GM19468 (cell line): ENCODE measurements at regions not wholly inside any gene's neighbourhood (a gene's known extent, or its start where the extent isn't known, plus 50 kb on each side); places are given as distances from the start of the nearest gene placed in this dataset.

ENCODE experiments used
- ATAC-seq: cut with Tn5 transposase; IDR thresholded peaks from one replicate; pipeline ENCODE4 v1.9.1; 2021; ENCODE audit warnings: mild to moderate bottlenecking, moderate library complexity, moderate number of reproducible peaks; ENCODE audit not compliant: unreplicated experiment; ENCODE audit errors: extremely low read depth

DNA sequence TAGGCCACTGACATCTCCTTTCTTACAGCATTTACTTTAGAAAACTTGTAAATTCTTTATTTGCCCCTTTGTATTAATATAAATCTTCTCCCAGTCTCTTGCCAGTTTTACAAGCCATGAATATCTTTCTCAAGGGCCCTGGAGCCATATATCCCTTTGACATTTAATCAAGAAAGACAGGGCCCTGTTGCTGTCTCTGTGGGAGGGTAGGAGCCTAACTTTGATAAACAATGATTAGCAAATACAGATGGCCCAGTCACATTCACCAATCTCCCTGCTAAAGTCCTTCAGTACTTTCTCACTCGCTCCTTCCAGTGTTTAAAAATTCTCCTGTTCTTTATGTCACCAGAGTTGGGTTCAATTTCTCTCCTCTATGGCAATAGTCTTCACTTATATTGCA is 479.8 kb upstream of the USP15 start:
- ATAC-seq, result no peak

DNA sequence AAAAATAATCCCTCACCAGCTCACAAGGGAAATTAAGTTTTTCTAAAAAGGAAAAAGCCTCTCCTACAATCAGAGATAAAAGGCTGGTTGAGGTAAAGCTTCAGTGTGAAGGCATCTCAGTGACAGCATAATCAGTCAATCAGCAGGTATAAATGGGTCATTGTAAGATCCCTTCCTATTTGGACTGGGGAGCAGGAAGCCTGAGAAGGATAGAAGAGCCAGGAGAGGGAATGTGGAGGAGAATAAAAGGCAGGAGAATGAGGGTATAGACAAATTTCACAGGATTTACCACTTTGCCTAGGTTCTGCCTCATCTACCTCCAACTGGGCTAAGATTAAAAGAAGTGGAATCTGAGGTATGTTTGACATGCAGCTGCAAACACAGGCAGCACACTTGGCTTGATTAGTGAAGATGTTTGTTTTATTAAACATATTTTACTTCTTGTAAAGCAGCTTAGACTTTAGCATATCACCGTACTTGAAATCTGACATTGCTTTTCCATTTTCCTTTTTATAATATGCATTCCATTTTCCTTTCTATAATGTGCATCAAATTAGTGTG is 479.1 kb upstream of the USP15 start:
- no peak for ATAC-seq

DNA sequence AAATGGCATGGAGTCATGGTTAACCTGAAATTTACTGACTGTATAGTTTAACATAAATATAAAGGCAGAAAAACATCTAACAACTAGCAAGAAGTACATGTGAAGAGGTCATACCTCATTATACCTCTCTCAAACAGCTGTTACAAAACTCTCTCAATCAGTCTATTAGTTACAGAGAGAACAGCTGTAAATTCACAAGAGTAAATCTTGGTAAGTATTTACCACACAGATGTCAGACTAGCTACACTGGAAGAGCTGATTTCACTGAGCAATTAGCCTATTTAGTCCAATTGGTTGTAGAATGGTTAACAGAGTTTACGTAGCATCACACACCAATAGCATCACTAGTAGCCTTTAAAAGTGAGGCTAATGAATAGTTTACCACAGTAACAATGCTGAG is 463.4 kb upstream of the USP15 start:
- ATAC-seq, result no peak

DNA sequence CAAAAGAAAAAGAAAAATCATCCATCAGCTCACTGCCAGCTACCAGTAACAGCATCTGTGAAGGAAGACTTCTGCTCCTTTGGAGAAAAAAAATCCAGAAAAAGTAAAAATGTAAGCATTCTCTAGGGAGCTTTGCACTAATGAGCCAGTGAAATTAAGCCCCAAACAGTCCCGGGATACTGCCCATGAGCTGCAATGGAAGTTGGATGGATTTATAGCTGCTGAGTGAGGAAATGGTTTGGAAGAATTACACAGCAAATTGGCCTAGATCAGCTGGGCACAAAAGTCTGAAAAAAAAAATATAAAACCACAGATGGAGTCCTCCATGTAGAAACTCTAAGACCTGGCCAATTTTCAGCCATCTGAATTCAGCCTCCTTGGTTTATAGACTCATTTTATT is 462.9 kb upstream of the USP15 start:
- ATAC-seq, result no peak

DNA sequence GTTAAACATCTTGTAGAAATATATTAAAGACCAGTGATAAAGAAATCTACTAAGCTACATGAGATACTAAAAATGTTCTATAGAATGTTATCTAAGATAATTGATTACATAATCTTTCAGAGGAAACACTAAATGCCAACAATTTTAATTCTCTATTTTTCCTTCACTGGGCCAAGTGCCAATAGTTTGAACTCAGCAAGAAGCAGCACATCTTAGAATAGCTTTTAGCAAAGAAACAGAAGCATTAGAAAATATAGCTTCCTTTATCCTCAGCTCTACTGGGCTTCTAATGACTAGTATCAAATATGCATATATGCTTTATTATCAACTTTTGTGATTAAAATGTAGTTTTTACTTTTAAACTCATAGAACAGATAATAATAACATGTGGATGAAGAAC is 461.4 kb upstream of the USP15 start:
- no peak for ATAC-seq

DNA sequence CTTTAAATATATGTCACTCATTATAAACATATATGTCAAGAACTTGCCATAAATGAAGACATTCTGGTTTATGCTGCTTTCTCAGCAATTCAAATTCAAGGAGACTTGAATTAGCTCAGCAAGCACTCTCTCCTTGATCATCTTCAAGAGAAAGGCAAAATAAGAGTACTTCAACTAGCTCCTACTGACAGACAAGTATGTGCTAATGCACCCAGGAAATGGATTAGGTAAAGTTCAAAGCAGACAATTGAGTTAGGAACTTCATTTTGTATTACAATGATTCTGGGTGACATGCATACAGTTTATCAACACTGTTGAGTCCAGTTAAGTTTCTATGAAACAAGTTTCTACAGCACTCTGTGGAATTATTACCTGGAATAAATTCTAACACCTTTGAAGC is 455.9 kb upstream of the USP15 start:
- no peak for ATAC-seq

DNA sequence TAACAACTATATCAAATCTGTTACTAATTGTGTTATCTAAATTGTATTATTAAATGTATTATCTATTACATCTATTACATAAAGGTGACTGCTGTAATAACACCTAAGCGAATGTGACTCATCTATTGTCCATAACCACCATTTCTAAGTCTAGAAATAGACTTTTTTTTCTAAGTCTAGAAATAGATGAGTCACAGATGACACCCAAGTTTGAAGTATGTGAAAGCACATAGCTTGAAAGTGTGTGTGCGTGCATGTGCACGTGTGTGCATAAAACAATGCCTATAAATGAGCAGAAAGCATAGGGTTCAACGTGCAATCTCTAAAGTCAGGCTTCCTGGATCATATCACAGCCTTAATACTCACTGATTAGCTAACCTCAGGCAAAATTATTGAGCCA is 451.3 kb upstream of the USP15 start:
- ATAC-seq, result no peak

DNA sequence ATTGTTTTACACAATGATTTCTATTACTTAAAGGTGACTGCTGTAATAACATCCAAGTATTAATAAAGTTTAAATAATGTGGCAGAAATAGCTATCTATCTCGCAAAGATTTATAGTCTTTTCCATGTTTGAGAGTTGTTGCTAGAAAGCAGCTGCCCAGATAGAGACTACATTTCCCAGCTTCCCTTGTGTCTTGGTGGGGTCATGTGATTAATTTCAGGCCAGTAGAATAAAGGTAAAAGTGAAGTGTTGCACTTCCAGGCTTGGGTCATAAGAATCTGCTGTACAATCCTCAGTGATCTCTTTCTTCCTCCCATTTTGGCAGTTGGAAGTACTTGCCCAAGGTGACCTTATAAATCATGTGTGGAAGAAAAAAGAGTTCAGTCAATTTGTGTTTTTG is 449.7 kb upstream of the USP15 start:
- ATAC-seq, result no peak

DNA sequence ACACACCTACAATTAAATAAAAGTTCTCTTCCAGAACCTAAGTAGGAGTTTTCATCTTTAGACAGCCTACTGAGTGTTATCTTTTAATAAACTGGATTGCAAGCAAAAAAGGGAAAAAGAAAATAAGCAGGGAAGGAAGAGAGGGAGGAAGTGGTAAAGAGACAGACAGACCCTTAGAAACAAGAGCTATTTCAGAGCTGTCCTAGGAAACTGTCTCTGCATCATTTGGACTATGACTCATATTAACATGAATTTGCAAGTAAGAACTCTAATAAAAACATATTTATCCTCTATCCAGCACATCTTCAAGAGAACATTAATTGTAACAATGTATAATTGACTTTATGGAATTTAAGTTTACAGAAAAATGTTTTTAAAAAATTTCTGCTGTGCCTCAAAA is 438.8 kb upstream of the USP15 start:
- no peak for ATAC-seq

DNA sequence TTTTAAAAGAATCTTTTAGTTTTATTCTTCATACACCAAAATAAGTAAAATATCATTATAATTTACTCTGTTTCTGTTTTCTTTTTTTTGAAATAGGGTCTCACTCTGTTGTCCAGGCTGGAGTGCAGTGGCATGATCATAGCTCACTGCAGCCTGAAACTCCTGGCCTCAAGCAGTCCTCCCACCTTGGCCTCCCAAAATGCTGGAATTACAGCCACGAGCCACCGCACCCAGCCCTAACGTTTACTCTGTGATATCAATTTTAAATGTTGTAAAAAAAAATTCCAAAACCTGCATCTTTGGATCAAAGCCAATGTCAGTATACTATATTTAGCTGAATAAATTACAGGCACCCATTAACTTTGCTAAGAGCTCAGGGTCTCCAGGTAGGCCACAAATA is 437.1 kb upstream of the USP15 start:
- ATAC-seq, result no peak

DNA sequence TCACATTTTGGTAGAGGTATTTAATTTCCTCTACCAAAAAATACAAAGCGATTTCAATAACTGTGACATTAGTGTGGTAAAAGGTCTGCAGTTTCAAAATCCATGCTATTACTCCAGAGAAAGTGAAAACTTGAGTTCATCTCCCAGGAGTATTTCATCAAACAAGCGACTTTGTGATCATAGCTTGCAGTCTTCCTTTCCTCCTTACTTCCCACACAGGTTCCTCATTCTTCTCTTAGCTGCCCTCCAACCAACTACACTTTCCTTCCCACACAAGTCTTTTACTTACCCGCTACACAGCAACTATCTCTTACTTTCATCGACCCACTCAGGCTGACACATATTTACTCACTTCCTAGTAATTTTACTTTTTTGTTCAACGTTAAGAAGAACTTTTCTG is 413.4 kb upstream of the USP15 start:
- ATAC-seq, result no peak

DNA sequence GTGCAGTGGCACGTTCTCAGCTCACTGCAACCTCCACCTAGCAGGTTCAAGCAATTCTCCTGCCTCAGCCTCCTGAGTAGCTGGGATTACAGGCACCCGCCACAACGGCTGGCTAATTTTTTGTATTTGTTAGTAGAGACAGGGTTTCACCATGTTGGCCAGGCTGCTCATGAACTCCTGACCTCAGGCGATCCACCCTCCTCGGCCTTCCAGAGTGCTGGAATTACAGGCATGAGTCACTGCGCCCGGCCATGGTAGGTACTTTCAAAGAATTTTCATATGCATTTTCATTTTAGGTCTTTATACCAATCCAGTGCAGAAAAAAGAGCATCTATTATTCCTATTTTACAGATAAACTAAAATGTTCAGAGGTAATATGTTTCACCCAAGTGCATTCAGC is 411.3 kb upstream of the USP15 start:
- no peak for ATAC-seq

DNA sequence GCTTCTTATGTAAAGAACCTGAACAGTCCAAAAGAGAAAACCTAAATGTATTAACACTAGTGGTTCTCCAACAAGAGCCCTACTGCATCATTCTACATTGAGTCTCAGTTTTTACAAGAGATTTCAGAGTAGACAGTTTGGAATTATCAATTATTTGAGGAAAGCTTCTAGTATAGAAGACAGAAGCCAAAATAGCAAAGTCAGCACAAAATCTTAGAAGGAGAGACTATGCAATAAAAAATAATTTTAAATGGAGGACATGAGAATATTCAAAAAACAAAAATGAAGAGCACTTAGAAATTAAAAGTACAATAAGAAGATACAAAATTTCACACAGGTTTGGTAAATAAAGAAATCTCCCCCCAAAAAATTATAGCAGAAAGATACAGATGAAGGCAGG is 406.3 kb upstream of the USP15 start:
- ATAC-seq, result no peak

DNA sequence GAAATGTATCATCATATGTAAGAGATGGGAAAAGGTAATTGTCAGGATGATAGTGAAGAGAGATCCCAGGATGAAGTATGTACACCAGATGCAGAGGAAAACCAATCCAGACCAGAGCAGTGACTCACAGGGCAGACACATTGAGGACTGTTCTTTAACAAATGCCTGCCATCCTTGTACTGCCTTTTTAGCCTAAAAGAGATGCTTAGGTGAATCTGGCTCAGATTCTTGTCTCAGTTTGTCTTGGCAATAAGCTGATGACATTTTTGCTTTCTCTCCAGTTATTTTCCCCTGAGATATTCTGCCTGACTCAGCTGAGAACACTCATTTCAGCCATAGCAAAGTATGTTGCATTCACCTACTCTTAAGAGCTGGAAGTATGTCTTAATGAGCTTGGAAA is 405.3 kb upstream of the USP15 start:
- no peak for ATAC-seq

DNA sequence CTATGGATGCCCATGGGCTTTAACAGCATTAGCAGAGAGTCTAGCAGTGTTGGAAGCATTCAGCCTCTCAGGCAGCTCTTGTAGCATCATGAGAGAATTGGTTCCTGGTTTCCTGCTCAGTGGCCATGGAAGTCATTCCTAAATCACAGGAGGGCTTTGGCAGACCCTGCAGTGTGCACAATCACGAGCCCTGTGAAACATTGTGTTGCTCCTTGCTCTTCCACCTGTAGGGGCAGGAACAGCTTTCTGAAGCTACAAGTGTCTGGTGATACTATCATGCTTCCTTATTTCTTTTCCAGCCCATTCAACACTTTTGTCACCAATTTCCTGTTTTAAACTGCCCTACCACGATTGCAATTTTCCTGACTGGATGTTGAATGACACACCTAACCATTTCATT is 402.2 kb upstream of the USP15 start:
- no peak for ATAC-seq

DNA sequence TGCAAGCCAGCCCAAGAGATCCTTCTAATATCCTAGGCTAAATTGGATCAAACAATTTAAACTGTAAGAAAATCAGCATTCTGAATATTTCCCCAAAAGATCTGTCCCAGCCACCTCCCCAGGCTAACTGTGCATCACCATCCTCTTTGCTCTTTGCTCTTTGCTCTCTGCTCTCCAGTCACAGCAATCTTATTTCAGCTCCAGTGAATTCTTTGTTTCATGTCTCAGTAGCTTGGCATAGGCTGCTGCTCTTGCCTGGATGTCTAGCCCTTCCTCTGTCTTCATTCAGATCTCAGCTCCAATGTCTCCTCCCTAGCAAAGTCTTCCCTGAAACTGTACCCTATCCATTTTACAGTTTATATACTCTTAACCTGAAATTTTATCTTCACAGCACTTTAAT is 399.8 kb upstream of the USP15 start:
- ATAC-seq, result no peak

DNA sequence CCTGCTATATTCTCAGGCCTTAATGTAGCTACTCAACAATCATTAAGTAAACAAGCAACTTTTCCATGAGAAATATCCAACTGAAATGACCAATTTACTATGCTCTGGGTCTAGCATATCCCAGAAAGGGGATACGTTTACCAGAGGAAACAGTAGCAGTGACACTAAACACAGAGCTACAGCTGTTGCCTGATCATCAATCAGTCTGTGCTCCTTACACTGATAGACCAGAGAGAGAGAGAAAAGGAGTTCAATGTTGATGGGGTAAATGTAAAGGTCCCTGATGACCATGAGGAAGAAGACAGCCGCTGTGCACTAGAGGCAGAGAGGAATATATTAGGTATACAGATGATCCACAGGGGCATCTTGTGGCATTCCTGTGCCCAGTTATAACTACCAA is 397.2 kb upstream of the USP15 start:
- ATAC-seq, result no peak

DNA sequence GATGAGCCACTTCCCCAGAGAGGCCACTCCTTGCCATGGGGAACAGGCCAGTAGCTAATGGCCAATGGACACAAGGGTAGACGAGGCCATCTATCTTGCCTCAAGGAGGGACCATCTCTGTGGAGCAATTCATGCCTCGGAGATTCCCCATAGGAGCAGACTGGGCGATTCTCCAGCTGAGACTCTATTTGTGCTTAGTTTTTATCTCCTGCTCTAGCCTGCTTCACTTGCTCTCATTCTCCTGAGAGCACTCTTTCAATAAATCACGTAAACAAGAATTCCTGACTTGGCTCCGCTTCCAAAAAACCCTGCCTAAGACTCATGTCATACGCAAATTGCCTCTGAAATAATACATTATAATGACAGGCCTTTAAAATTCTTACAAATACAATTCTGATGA is 396.4 kb upstream of the USP15 start:
- no peak for ATAC-seq

DNA sequence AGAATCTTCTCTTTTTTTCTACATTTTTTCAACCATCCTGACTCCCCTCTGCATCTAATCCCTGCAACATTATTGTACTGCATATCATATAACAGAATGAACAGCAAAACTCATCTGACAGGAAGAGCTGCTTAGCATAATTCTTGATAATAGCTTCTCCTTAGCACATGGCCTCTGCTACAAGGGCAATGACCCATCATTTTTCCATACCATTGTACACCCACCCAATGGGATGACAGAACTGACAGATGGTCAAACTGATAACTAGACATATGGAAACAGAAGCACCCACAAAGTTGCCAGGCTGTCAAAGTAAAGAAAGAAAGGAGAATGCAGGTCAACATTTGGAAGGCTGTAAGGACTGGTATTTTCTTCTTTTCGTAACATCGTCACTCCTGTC is 390.4 kb upstream of the USP15 start:
- ATAC-seq, result no peak

DNA sequence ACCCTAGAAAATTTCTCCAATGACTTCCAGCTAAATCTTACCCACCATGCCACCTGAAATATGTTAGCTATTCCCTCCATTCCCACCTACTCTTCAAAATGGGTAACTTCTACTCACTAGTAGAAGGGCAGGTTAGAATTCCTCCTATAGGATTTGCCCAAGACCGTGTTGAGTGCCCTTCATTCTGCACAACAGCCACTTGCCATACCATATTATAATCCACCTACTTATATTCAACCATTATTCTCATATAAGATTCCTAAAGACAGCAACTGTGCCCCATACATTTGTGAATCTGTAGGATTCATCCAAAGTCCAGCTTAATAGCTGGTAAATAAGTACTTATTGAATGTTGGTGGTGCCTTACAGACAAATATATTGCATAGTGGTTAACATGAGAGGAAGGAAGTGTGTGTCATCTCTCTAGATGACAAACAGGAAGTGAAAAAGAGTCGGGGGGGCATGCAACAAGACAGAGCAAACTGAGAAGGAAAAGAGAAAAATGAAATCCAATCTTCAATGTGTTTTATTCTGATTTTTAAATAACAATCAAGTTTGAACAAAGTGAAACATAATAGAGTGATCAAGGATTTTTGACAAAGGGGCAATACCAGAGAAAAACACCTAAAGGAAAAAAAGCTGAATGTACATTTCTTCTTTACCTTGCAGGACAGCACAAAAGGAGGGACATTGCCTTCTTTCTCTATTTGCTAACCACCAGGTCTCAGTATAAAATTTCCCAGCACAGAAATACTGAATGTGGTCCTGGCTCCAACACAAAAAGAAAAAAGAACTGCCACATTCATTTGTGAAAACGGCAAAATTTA is 389.3 kb upstream of the USP15 start:
- no peak for ATAC-seq

DNA sequence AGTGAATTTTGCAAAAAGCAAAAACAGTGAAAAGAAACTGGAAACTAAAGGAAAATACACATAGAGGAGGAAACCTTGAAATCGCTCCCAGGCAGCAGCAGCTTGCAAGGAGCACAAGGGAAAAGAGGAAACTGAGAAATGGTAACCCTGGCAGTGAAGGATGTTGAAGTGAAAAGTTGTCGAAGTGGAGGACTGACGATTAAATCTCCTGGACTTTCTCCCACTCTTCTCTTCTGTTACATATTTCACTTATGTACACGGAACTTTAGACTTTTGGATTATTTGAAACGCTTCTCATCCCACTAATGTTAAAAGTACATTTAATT is 388.8 kb upstream of the USP15 start:
- ATAC-seq, result no peak

DNA sequence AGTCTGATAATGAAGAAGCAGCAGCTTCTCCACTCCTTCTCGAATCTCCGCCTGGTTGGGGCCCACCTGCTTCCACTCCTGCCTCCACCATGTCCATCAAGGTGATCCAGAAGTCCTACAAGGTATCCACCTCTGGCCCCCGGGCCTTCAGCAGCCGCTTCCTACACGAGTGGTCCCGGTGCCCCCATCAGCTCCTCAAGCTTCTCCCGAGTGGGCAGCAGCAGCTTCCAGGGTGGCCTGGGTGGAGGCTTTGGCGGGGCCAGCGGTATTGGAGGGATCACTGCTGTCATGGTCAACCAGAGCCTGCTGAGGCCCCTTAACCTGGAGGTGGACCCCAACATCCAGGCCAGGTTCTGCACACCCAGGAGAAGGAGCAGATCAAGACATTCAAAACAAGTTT is 381.0 kb upstream of the USP15 start:
- no peak for ATAC-seq
